IPS-NIHi11 (cell line): ENCODE measurements at regions not wholly inside any gene's neighbourhood (a gene's known extent, or its start where the extent isn't known, plus 50 kb on each side); places are given as distances from the start of the nearest gene placed in this dataset.
"Not testable (repeated sequence)": the region's sequence is repeated elsewhere in the genome, so short reads cannot be mapped to it uniquely, and the experiment has no call there.

Source experiments
- DNase-seq: peaks from one replicate; pipeline ENCODE4 v3.0.0; 2012; ENCODE audit warnings: mixed read lengths, low spot score

- DNase-seq = no peak
Measured at GRCh38 chr22:22977479-22978200, 90.0 kb downstream of the IGLL5 start.

- no peak for DNase-seq
Measured at GRCh38 chr22:22978637-22979036, 91.0 kb downstream of the IGLL5 start.

- no peak for DNase-seq
Measured at GRCh38 chr22:22979121-22979724, 91.1 kb upstream of the GNAZ start.

- DNase-seq = no peak
Measured at GRCh38 chr22:22979954-22980353, 90.4 kb upstream of the GNAZ start.

GRCh38 chr22:22981670-22982571, 88.4 kb upstream of the GNAZ start:
- no peak for DNase-seq

- no peak for DNase-seq
Measured at GRCh38 chr22:22982616-22983015, 87.7 kb upstream of the GNAZ start.

- DNase-seq = no peak
Measured at GRCh38 chr22:22983123-22983522, 87.2 kb upstream of the GNAZ start.

GRCh38 chr22:22983816-22984215, 86.5 kb upstream of the GNAZ start:
- DNase-seq = no peak

- DNase-seq = no peak
Measured at GRCh38 chr22:22984967-22985366, 85.4 kb upstream of the GNAZ start.

- no peak for DNase-seq
Measured at GRCh38 chr22:22986008-22986407, 84.3 kb upstream of the GNAZ start.

GRCh38 chr22:22986640-22987039, 83.7 kb upstream of the GNAZ start:
- no peak for DNase-seq

GRCh38 chr22:22988150-22988549, 82.2 kb upstream of the GNAZ start:
- no peak for DNase-seq

GRCh38 chr22:22988785-22989184, 81.5 kb upstream of the GNAZ start:
- no peak for DNase-seq

- no peak for DNase-seq
Measured at GRCh38 chr22:22989856-22990255, 80.5 kb upstream of the GNAZ start.

- not testable (repeated sequence) for DNase-seq
Measured at GRCh38 chr22:22990711-22991505, 79.4 kb upstream of the GNAZ start.

- DNase-seq = no peak
Measured at GRCh38 chr22:22992474-22992873, 77.8 kb upstream of the GNAZ start.

- DNase-seq = no peak
Measured at GRCh38 chr22:22993184-22993583, 77.1 kb upstream of the GNAZ start.

GRCh38 chr22:22995166-22995565, 75.2 kb upstream of the GNAZ start:
- no peak for DNase-seq

- no peak for DNase-seq
Measured at GRCh38 chr22:22996511-22997261, 73.6 kb upstream of the GNAZ start.

GRCh38 chr22:22997262-22997898, 72.9 kb upstream of the GNAZ start:
- no peak for DNase-seq

- DNase-seq = no peak
Measured at GRCh38 chr22:22997988-22998387, 72.3 kb upstream of the GNAZ start.
